PC-9 (cell line): ENCODE measurements at regions not wholly inside any gene's neighbourhood (a gene's known extent, or its start where the extent isn't known, plus 50 kb on each side); places are given as distances from the start of the nearest gene placed in this dataset.

ENCODE experiments used
- BruUV-seq: library from RNA; stranded (reverse); fragments of 400-500 nt; replicated peaks from 2 replicates; lab custom pipeline; 2021; lab: Mats Ljungman, UMichigan
- CTCF ChIA-PET: fragments of 300-600 bp; sonication (Branson Sonifier 250); formaldehyde crosslinking; loops from one replicate; lab custom pipeline; 2022; ENCODE audit warnings: antibody characterized with exemption; lab: Charles Lee
- POLR2A ChIA-PET: fragments of 300-600 bp; sonication (Branson Sonifier 250); formaldehyde crosslinking; loops from one replicate; lab custom pipeline; 2022; ENCODE audit warnings: antibody characterized with exemption; ENCODE audit not compliant: unreplicated experiment; lab: Charles Lee
- DNase-seq, 2 experiments: peaks; one replicate each; pipeline versions ENCODE4 v3.0.0 to v3.0.0-alpha.2; 2015 to 2022; ENCODE audit warnings: mixed read lengths in 1 of 2
- H2AFZ ChIP-seq: fragments of 200-600 bp; sonication (generic); 2 replicates; pipeline ENCODE4 v1.8.1; 2017; ENCODE audit warnings: antibody characterized with exemption
- H3F3A ChIP-seq: fragments of 200-600 bp; sonication (generic); 2 replicates; pipeline ENCODE4 v1.8.1; 2017; ENCODE audit warnings: antibody characterized with exemption, mild to moderate bottlenecking, low read depth; ENCODE audit not compliant: insufficient read depth
- H3K27ac ChIP-seq: fragments of 200-600 bp; sonication (generic); 2 replicates; pipeline ENCODE4 v1.6.1; 2016; ENCODE audit warnings: mixed run types
- H3K27me3 ChIP-seq: fragments of 200-600 bp; sonication (generic); 2 replicates; pipeline ENCODE4 v1.6.1; 2016; ENCODE audit warnings: low read depth, mixed run types; ENCODE audit not compliant: insufficient read depth
- H3K36me3 ChIP-seq: fragments of 200-600 bp; sonication (generic); 2 replicates; pipeline ENCODE4 v1.6.1; 2016; ENCODE audit warnings: low read depth, mixed run types
- H3K4me1 ChIP-seq: fragments of 200-600 bp; sonication (generic); replicated peaks from 2 replicates; pipeline ENCODE4 v1.6.1; 2016; ENCODE audit warnings: mixed run types; ENCODE audit not compliant: insufficient read depth
- H3K4me2 ChIP-seq: fragments of 200-600 bp; sonication (generic); 2 replicates; pipeline ENCODE4 v1.6.1; 2017; ENCODE audit warnings: mixed run types
- H3K4me3 ChIP-seq: fragments of 200-600 bp; sonication (generic); 2 replicates; pipeline ENCODE4 v1.6.1; 2016; ENCODE audit warnings: mixed run types
- H3K79me2 ChIP-seq: fragments of 200-600 bp; sonication (generic); 2 replicates; pipeline ENCODE4 v1.6.1; 2017; ENCODE audit warnings: low read depth, mixed run types
- H3K9me2 ChIP-seq: fragments of 200-600 bp; sonication (generic); 2 replicates; pipeline ENCODE4 v1.8.1; 2017; ENCODE audit warnings: mild to moderate bottlenecking; ENCODE audit not compliant: insufficient read depth
- H3K9me3 ChIP-seq: fragments of 200-600 bp; sonication (generic); 2 replicates; pipeline ENCODE4 v1.8.1; 2016; ENCODE audit warnings: low read depth; ENCODE audit not compliant: insufficient read depth
- H4K20me1 ChIP-seq: fragments of 200-600 bp; sonication (generic); 2 replicates; pipeline ENCODE4 v1.8.1; 2017; ENCODE audit not compliant: insufficient read depth
- EZH2 ChIP-seq: fragments of 200-600 bp; sonication (generic); IDR thresholded peaks from 2 replicates; pipeline ENCODE4 v1.8.0; 2017; ENCODE audit warnings: antibody characterized with exemption, low read depth
- intact Hi-C: fragments of 100-400 bp; cut with micrococcal nuclease; formaldehyde crosslinking; loops from one replicate; pipeline ENCODE4 v1.10.0; 2022; ENCODE audit not compliant: unreplicated experiment
- TF ChIP-seq, protein P1 (sequence below): fragments of 200-600 bp; sonication (generic); conservative IDR thresholded peaks from 2 replicates; pipeline ENCODE4 v1.6.1; 2017; ENCODE audit warnings: mixed run types, antibody characterized with exemption, mild to moderate bottlenecking, moderate library complexity

DNA sequence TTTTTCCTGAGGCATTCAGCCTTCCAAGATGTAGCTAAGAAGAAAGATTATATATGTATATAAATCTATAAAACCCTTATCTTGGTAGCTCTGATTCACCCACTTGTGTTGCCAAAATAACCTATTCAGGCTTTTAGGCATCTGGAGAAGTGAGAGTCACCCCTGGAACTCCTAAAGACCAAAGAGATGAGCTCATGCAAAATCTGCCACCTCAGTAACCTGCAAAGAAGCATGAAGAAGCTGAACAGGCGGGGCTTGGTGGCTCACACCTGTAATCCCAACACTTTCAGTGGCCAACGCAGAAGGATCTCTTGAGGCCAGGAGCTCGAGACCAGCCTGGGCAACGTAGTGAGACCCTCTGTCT is 393.7 kb downstream of the FOXO1 start:
- H3K27ac ChIP-seq, result peak overlapping the region; percentile 57
- peak; percentile 19 to 78 for DNase-seq
- POLR2A ChIA-PET, result interaction anchor here (0.7 kb wide), 1 partner anchor 460 kb away, joined by 5 read pairs; no protein-coding TSS in a partner anchor

DNA sequence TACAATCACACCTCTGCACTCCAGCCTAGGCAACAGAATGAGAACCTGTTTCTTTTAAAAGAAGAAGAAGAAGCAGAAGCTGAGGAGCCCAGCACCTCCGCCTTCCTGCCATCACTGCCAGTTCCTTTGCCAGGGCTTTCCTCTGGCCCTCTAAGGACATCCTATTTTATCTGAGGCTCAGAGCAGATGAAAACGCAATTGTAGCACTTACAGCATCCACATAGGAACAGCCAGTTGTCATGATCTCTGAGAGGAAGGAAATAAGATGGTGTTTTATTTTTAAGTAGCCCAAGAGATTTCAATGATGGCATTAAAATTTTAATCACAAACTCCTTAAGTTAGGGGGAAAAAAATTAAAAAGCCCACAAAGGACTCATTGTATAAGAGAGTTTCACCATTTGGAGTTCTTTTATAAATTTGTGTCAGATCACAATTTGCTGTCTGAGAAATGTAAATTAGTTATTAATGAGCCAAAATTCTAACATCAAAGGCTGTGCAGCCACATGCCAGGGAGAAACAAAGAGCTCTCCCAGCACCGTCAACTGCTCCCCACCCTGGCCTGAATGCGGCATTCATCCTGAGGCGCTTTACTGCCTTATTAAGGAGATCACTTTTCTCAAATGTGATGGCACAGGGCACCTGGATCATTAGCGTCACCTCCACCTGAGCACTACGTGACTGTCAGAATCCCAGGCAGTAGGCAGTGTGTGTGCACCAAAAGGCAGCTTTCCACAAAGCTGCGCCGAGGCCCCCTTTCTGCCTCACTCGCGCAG is 393.0 kb downstream of the FOXO1 start:
- no peak overlapping the region for H2AFZ ChIP-seq
- no peak overlapping the region for H3K4me3 ChIP-seq
- no peak for DNase-seq
- peaks cover 27% of the 10 kb centered on the region for H3K4me1 ChIP-seq
- intact Hi-C loops, result loop anchor here (2.0 to 5.0 kb wide), 3 partner anchors 129 to 394 kb away; partner anchors contain the start of gene FOXO1
- H3K36me3 ChIP-seq, result no peaks in the 10 kb centered on the region
- H3K79me2 ChIP-seq, result no peaks in the 10 kb centered on the region
- H3K9me2 ChIP-seq, result no peaks in the 10 kb centered on the region
- ChIA-PET CTCF (interaction anchor here (0.5 kb wide), 1 partner anchor 1722 kb away, joined by 5 read pairs; no protein-coding TSS in a partner anchor), POLR2A (no interaction called here)
- peak overlapping the region; percentile 57 for H3K27ac ChIP-seq
- H4K20me1 ChIP-seq, result no peaks in the 10 kb centered on the region
- peaks cover 20% of the 10 kb centered on the region for H3F3A ChIP-seq
- peak overlapping the region; percentile 53 for H3K4me2 ChIP-seq
- no peaks in the 10 kb centered on the region for H3K27me3 ChIP-seq
- TF ChIP-seq, protein P1, sequence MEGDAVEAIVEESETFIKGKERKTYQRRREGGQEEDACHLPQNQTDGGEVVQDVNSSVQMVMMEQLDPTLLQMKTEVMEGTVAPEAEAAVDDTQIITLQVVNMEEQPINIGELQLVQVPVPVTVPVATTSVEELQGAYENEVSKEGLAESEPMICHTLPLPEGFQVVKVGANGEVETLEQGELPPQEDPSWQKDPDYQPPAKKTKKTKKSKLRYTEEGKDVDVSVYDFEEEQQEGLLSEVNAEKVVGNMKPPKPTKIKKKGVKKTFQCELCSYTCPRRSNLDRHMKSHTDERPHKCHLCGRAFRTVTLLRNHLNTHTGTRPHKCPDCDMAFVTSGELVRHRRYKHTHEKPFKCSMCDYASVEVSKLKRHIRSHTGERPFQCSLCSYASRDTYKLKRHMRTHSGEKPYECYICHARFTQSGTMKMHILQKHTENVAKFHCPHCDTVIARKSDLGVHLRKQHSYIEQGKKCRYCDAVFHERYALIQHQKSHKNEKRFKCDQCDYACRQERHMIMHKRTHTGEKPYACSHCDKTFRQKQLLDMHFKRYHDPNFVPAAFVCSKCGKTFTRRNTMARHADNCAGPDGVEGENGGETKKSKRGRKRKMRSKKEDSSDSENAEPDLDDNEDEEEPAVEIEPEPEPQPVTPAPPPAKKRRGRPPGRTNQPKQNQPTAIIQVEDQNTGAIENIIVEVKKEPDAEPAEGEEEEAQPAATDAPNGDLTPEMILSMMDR, result no peak
- TF ChIP-seq EZH2, result no peak
- H3K9me3 ChIP-seq, result no peaks in the 10 kb centered on the region
- no TSS peak for BruUV-seq

More for the DNA sequence above, 393.7 kb downstream of the FOXO1 start:
- Histone ChIP-seq H3K4me3 (no peak overlapping the region), H3K27me3 (no peaks in the 10 kb centered on the region), H3K4me2 (peak overlapping the region; percentile 53), H4K20me1 (no peaks in the 10 kb centered on the region), H2AFZ (no peak overlapping the region), H3F3A (peaks cover 20% of the 10 kb centered on the region), H3K9me3 (no peaks in the 10 kb centered on the region), H3K36me3 (no peaks in the 10 kb centered on the region), H3K79me2 (no peaks in the 10 kb centered on the region), H3K4me1 (peaks cover 27% of the 10 kb centered on the region), H3K9me2 (no peaks in the 10 kb centered on the region)
- intact Hi-C loops, result loop anchor here (1.0 to 5.0 kb wide), 5 partner anchors 11 to 395 kb away; partner anchors contain the start of gene FOXO1
- CTCF ChIA-PET, result interaction anchor here (0.5 kb wide), 1 partner anchor 1722 kb away, joined by 5 read pairs; no protein-coding TSS in a partner anchor
- TF ChIP-seq EZH2, result no peak
- TF ChIP-seq, protein P1, result no peak
- no TSS peak for BruUV-seq

DNA sequence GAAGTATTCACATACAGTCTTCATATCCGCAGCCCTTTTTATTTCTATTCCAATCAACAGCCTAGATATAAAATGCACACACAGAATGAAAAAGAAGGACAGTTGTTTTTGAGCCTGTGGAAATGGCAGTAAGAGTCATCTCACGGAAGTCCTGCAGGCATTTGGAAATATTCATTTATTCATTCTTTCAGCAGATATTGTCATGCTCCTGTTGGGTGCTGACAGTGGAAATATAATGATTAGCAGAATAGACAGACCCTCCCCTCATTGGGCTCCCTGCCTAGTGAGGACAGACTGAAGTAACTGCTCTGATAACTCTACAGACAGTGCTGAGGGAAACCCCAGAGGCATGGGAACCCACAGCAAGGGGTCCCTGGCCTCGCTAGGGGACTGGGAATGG is 392.3 kb downstream of the FOXO1 start:
- H3K79me2 ChIP-seq, result no peaks in the 10 kb centered on the region
- peaks cover 20% of the 10 kb centered on the region for H3F3A ChIP-seq
- no peaks in the 10 kb centered on the region for H4K20me1 ChIP-seq
- no TSS peak for BruUV-seq
- no peak overlapping the region for H3K4me3 ChIP-seq
- H3K4me2 ChIP-seq, result no peak overlapping the region
- no peak for DNase-seq
- ChIA-PET CTCF (no interaction called here), POLR2A (no interaction called here)
- no peak overlapping the region for H2AFZ ChIP-seq
- peaks cover 27% of the 10 kb centered on the region for H3K4me1 ChIP-seq
- no peaks in the 10 kb centered on the region for H3K9me2 ChIP-seq
- TF ChIP-seq EZH2, result no peak
- TF ChIP-seq, protein P1, result no peak
- H3K27me3 ChIP-seq, result no peaks in the 10 kb centered on the region
- intact Hi-C loops, result loop anchor here (5.0 kb wide), 2 partner anchors 128 to 393 kb away; partner anchors contain the start of gene FOXO1
- no peaks in the 10 kb centered on the region for H3K9me3 ChIP-seq
- H3K27ac ChIP-seq, result no peak overlapping the region
- no peaks in the 10 kb centered on the region for H3K36me3 ChIP-seq
